ENCODE measurements at regions not wholly inside any gene's neighbourhood (a gene's known extent, or its start where the extent isn't known, plus 50 kb on each side); places are given as distances from the start of the nearest gene placed in this dataset.
A peak's percentile ranks its signal among the peaks of the same experiment; 100 is the strongest.

DNA sequence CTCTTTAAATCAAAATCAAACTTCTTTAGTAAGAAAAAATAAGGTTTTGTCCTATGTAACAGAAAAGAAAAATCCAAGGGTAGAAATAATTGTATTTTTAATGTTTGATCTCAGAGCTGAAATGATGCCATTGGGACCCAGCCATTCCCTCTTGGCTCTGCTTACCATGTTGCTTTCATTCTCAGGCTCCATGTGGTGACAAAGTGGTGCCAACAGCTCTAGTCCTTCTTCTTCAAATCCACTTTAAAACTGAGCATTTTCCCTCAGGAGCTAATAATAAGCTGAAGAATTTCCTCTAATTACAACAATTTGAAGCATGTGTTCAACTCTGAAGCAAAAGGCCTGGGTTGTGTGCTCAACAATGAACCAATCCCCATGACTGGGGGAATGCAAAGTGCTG, 327.9 kb downstream of the EN1 start:
- DNase-seq (ENCODE audit: low read depth, low spot score), result no peak

DNA sequence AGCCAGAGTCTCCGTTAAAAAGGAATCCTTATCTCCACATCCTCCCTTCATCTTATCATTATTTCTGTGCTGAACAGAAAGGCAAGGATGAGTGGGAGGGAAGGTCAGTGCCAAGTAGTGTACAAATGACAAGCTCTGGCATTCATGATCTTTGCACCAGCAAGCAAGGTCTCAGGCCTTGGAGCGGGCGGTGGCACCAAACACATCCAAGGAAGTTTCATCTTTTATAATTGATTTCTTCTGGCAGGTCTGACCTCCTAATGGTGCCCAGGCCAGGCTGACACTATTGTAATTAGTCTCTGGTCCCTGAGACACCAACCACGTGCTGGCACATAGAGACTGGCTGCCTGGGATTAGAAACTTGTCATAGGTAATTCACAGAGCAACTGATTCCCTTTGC, 336.6 kb downstream of the EN1 start:
- no peak for DNase-seq (ENCODE audit: low read depth, low spot score)

DNA sequence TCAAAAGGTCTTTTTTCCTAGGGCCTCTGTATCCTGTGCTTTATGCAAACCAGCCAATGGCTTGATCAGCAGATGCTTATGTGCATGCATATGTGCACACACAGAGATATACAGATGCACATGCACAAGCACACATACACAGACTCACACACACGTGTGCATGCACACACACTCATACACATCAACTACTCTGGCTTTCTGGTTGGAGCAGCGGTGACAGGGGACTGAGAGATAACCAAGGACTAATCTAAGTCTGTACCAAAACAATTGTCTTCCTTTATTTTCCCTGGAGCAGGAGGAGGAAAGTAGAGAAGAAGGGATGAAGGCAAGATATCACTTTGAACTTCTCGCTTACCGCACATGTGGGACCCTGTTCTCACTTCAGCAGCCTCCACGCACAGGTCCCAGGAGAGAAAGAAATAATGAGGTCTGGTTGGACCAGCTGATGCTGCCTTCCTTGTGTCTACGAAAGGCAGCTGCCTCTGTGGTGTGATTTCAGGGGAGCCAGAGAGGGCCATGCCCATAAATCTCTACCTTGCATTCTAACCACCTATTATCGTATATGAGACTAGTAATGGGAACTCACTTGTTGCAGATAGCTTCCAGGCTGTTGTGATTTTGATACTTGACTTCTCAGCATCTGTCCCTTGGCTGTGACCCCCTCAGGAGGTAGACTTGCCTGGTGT, 338.0 kb downstream of the EN1 start:
- no peak for DNase-seq (ENCODE audit: low read depth, low spot score)

DNA sequence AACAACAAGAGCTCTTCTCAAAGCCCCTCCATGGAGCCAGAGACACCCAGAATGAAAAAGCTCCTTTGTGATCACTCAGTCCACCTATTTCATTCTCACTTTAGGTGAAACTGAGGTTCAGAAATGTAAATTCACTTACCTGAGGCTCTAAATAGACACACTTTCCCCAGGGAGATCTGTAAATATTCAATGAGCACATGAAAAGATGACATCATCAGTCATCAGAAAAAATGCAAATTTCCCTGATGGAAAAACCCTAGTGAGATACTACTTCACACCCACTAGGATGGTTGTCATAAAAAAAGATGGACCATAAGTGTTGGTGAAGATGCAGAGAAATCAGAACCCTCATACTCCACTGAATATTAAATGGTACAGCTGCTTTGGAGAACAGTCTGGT, 339.2 kb downstream of the EN1 start:
- DNase-seq (ENCODE audit: low read depth, low spot score), result no peak

DNA sequence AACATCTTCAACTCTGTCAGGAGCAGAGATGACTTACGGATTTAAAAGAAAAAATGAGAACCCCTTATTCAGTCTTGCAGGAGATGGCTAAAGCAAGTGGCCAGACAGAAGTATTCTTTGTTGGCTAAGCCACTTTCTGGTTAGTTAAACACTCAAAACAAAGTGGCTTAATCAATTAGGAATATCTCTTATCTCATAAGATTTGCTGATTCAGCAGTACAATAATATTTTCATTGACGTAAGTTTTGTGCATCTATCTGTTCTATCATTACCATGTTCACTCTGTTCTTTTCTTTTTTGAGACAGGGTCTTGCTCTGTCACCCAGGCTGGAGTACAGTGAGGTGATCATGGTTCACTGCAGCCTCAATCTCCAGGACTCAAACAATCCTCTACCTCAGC, 342.0 kb downstream of the EN1 start:
- no peak for DNase-seq (ENCODE audit: low read depth, low spot score)

DNA sequence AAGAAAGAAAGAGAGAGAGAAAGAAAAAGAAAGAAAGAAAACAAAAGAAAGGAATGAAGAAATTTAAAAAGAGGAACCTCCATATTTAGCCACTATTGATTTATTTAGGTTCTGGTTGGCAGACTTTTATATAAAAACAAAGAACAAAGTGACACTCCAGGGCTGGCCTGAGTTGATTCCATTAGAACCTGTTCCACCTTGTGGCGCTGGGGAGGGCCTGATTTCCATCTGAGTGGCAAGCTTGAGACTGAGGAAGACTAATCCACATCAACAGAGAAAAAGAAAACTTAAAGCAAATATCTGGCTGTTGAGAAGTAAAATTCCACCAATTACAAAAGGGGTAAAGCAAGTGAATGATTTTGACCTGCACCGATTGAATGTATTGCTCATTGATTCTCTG, 345.3 kb downstream of the EN1 start:
- DNase-seq (ENCODE audit: low read depth, low spot score), result no peak

DNA sequence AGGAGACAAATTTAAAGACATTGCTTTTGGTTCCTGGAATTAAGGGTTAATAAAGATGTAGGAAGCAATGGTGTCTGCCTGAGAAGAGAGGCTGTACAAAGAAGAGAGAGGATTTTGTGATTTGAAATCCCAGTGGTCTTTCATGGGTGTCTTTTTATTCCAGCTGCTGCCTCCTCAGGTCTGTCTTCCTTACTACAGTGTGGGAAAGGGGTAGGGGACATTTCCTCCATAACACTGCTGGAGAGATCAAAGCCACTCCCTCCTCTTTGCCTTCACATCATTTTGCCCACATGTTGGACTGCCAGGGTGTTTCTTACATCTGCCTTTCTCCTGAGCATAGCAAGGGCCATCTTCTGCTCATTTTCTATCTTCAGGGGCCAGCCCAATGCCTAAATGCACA, 348.5 kb downstream of the EN1 start:
- no peak for DNase-seq (ENCODE audit: low read depth, low spot score)

DNA sequence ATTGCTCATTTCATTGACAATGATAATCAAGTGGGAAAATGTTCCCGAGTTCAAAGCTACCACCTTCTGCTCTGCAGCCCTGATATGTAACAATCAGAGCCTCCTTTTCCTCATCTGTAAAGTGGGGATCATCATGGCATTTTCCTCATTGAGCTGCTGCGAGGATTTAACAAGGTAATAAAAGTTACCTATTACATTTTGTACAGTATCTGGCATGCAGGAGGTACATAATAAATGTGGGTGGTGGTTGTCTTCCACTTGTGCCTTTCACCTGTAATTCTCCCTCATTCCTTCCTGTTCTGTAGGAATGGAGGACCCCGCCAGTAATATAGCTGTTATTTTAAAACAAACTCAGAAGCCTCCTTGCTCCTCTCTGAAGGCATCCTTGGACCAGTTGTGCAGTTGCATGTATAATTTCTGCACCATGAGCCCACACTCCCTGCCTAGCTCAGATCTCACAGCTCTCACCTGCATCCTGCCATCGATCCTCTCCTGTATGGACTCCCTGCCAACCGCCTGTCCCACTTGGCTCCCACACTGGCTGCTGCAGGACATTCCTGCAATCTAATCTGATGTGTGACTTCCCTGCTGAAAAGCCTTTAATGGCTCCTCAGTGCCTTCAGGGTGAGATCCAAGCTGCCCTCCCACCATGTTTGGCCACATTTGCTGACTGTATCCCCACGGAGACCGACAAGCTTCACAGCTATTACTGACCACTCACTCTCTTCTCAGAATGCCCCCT, 350.4 kb downstream of the EN1 start:
- no peak for DNase-seq (ENCODE audit: low read depth, low spot score)

DNA sequence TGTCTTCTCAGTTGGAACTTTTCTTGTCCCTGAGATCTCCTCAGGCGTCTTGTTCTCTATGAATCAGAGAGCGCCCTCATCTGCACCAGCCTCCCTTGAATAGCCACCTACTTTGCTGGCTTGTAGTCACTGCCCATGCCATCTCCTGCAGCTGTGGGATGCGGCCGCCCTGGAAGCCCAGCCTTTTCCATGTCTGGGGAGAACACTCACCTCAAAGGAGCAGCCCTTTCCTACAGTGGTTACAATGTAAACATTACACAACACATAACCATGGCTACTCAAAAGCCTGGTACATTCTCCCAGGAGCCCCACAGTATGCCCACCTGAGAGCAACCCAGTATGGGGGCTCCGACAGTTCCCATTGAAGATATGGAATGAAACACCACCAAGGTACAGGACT, 351.0 kb downstream of the EN1 start:
- no peak for DNase-seq (ENCODE audit: low read depth, low spot score)

DNA sequence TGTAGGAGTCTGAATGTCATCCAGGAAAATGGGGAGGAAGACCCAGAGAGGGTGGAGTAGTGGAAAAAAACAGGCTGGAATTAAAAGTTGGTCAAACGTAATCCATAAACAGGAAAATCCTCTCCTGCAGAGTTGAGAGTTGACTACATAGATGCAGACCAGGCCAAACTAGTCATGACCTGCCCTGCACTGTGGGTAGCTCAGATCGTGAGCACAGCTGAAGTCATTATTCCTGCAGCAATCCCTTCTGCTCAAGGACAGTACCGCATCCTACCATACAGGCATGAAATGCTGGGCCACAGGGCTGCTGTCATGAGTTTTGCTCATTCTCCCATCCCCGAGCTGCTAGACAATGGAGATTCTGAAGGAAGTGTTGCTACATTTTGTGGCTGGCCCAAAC, 352.2 kb downstream of the EN1 start:
- no peak for DNase-seq (ENCODE audit: low read depth, low spot score)

DNA sequence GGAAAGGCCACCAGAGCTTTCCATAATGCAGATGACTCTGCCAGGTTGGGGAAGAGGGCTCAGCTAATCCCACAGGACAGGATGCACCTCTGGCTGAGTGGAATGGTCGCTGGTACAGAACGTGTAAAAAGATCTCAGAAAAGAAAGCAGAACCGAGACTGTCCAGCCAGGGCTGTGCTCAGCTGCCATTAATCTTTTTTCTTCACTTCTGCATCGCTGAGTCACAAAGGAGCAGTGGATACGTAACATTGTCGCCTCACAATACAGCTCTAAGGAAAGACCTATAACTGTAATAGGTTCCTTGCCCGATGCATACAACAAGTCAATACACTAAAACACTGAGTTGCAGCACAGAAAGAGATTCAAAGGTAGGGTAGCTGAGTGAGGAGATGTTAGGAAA, 354.2 kb downstream of the EN1 start:
- DNase-seq (ENCODE audit: low read depth, low spot score), result no peak

DNA sequence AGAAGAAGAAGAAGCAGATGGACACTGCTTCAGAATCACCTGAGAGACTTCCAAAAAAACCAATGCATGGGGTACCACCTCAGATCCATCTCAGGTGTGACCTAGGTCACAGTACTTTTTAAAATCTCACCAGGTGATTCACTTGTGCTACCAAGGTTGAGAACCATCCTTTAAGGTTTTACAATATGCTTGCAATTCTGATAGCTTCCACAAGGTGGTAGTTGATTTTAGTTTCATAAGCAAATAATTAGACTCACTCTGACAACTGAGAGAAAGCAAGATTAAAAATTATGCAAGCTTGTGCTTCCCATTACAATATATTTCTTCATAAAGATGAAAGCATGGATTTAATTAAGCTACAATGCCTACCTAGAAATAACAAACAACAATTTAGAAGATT, 355.1 kb downstream of the EN1 start:
- DNase-seq (ENCODE audit: low read depth, low spot score), result peak; percentile 38

DNA sequence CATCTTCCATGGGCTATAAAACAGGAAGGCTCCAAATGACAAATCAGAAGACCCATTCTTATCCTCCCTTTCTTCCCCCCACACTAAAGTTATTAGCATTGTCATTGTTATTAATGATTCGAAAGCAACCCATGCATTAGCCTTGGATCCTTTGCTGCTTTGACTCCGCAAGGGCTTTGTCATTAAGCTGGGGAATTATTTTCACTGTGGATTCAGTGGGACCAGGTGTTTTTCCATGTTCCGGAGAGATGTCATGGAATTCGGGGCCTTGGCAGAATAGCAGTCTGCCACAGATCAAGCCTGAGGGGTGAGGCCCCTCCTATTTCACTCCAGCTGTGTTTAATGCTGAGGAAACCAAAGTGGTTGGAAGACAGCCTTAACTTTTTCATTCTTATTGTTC, 357.1 kb downstream of the EN1 start:
- no peak for DNase-seq (ENCODE audit: low read depth, low spot score)

DNA sequence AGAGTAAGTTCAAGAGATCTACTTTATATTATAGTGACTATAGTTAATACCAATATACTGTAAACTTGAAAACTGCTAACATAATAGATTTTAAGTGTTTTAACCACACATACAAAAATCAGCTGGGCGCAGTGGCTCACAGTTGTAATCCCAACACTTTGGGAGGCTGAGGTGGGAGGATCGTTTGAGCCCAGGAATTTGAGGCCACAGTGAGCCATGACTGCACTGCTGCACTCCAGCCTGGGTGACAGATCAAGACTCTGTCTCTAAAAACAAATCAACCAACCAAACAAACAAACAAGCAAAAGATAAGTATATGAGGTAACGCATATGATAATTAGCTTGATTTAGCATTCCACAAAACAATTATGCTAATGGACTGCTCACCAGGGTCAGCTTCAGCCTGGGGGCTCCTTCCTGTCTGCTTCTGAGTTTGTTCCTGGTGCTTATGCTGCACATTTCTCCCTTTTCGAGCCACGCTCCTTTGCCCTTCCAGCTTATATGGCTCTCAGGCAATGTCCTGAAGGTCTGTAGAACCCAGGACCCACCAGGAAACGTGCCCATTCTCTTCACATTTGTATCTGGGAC, 357.6 kb downstream of the EN1 start:
- DNase-seq (ENCODE audit: low read depth, low spot score), result no peak

DNA sequence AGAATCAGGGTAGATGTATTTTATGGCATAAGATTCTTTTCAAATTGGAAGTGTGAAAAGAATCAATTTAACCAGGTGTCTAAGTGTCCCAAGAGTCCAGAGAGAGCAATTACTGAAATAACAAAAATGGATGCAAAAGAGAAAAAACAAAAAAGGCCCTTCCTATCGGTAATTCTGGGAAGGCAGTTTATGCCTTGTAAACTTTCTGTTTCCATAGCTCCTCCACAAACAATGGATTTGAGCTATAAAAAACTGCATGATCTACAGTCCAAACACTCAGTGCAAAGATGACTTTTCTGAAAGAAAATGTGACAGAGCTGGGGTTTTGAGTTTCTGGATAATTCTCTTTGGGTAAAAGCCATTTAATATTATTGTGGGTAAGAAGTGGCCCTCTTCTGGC, 366.1 kb downstream of the EN1 start:
- no peak for DNase-seq (ENCODE audit: low read depth, low spot score)

DNA sequence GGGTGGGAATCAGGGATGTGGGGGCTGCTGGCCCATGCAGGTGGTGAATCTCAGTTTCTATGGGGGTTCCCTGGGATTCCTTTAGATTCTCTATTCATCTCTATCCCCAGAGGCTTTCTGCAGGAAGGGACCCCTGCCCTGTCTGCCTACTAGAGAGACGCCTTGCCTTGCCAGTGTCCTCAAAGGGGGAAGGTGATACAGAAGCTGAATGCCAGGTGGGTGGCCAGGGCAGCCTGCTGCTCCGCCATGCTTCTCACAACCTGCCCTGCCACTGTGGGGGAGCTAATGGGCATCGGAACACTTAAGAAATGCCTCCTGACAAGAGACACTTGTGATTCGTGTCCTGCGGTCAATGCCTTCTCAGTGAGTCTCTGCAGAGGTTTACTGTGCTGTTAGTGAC, 368.4 kb downstream of the EN1 start:
- no peak for DNase-seq (ENCODE audit: low read depth, low spot score)

DNA sequence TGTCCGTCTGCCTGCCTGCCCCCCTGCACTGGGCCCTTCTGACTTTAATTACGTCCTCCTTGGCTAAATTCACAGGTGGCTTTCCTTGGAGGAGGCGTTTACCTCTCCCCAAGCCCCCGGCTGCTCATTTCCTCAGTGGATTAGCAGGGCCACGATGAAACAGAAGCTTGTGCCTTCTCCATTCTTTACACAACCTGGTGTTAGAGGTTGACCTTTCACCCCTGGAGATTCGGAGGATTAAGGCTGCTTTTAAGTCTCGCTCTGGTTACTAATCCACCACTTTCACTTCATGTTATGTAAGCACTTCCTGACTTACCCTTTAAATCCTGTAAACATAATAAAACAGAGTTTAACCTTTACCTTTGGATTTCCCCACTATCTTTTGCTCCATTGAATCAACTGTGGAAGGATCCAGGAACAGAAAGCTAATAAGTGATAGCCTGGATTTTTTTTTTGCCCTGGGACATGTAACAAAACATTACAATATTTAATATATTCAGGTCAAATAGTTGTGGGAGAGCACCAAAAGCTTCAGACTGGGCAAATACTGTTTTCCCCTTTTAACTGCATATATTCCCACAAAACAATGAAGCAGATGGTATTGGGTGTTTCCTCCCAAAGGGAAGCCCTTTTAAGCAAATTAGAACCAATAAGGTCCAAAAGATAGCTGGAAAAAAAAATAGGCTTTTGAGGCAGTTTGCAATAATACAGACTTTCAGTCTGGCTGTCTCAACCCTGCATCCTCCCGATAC, 370.2 kb downstream of the EN1 start:
- DNase-seq (ENCODE audit: low read depth, low spot score), result no peak

DNA sequence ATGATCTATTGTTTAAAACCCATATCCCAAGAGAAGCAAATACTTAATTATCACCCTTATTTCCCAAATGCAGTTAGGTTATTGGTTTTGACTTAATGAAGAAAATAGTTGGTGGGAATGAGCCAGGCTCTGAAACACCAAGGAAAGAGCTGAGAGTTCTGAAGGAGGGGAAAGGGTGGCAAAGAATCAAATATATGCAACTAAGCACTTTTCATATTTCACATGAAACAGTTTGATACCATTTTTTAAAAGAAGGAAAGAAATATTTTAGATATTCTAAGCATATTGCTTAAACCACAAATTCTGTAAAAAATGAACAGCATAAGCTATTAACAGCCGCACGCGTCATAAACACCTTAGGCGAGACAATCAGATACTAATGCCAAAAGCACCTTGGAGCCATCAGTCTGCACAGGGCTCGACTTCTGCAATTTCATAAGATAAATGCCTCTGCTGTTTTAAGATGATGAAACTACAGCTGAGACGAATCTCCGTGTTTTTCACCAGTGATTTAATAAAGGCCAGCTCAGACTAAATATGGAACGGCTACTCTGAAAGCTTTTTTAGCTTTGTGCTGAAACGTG, 371.7 kb downstream of the EN1 start:
- DNase-seq (ENCODE audit: low read depth, low spot score), result no peak

DNA sequence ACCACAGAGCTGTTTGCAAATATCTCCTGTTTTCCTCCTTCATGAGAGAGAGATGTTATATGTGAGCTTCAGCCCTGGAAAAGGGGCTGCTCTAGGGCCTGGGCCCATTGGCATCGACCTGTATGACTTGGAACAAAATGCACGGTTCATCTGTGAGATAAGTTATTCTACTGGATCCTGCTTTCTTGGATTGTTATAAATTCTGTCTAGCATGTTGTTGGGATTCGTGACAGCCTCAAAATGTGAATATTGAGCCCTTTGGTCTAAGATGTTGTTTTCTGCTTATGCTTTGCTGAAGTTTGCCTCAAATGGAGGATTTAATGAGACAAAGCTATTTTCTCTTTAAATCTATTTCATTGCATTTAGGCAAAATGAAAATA, 372.9 kb downstream of the EN1 start:
- DNase-seq (ENCODE audit: low read depth, low spot score), result no peak

DNA sequence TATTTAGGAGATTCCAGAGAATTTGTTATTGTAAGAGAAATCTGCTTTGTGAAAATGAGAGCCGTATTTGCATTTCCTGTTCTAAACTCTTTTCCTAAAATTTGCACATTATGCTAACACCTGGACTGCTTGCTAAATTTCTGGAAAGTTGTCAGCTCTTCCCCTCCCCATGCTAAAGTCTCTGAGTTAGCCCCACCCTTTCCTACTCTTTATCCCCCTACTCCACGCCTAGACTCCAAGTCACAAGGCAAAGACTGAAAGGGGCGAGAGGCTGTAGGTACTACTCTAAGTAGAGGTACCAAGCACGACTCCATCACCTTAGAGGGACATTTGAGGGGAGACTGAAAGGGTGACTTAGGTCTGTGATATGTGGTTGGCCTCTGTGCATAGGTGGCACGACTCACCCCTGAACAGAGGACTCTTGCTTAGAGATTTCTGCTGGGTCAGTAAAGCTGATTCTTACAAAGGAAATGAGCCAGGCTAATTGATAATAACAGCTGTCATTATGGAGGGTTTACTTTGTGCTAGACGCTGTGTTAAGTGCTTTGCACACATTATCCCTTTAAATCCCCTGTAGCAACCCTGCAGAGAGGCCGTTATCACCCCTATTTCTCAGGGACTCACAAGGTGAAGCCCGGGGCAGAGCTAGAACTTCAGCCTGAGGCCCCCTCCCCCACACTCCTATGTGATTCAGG, 373.5 kb downstream of the EN1 start:
- DNase-seq (ENCODE audit: low read depth, low spot score), result no peak

DNA sequence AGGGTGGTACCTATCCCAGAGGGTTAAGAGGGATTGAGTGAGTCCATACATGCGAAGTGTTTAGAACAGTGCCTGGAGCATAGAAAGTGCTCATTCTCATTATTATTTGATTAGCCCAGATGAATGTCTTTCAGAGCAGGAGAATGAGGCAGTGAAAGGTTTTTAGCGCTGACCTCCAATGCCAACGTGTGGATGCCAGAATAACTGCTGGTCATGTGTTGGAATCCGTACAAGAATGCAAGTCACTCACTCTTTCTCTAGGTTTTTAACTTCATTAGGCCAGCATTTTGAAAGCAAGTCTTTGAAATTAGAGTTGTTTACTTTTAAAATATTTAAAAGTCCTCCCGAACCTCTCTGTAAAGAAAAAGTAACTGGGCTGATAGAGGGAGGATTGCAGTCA, 374.2 kb downstream of the EN1 start:
- peak; percentile 49 for DNase-seq (ENCODE audit: low read depth, low spot score)

DNA sequence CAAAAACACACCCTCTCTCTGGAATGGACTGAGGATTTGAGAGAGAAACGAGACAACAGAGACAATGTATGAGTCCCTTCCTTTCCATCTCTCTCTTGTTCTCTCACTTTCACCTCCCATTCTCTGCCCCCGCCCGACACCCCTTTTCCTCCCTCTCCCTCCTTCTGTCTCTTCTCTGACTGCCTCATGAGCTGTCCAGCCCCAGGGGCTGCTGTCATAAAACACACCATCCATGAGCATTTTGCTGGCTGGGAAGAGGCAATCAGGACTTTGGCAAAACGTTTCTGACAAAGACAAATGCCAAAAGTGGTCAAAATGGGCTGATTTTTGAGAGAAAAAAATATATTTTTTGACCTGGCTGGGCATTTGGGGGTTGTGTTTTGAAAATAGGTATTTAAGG, 377.2 kb downstream of the EN1 start:
- no peak for DNase-seq (ENCODE audit: low read depth, low spot score)
